H1 (cell line): ENCODE measurements at regions not wholly inside any gene's neighbourhood (a gene's known extent, or its start where the extent isn't known, plus 50 kb on each side); places are given as distances from the start of the nearest gene placed in this dataset.

Experiments
- EP300 ChIP-seq, 2 experiments: IDR thresholded peaks; 1 replicate in 1 of 2; 2 replicates in 1 of 2; pipeline ENCODE4 v1.6.1; 2011 to 2012; ENCODE audit warnings: low read depth in 2 of 2, low read length in 2 of 2, mild to moderate bottlenecking in 2 of 2, borderline replicate concordance in 1 of 2, inconsistent platforms in 1 of 2, moderate library complexity in 1 of 2
- GTF2F1 ChIP-seq: IDR thresholded peaks from 2 replicates; pipeline ENCODE4 v1.6.1; 2012; ENCODE audit warnings: low read depth, low read length, improper control_type of control experiment, borderline replicate concordance
- NRF1 ChIP-seq: IDR thresholded peaks from 2 replicates; pipeline ENCODE4 v1.6.1; 2011; ENCODE audit warnings: mild to moderate bottlenecking, low read depth, low read length, improper control_type of control experiment
- POLR2A ChIP-seq, 2 experiments: IDR thresholded peaks; 1 replicate in 1 of 2; 2 replicates in 1 of 2; pipeline ENCODE4 v1.6.1; 2011; ENCODE audit warnings: low read depth in 2 of 2, low read length in 2 of 2, mild to moderate bottlenecking in 2 of 2; ENCODE audit errors: control extremely low read depth in 1 of 2
- SIX5 ChIP-seq: IDR thresholded peaks from 2 replicates; pipeline ENCODE4 v1.6.1; 2011; ENCODE audit warnings: mild to moderate bottlenecking, low read depth, low read length
- TF ChIP-seq, protein P1 (sequence below), 3 experiments: IDR thresholded peaks; 1 replicate in 2 of 3; 2 replicates in 1 of 3; pipeline versions ENCODE4 v1.5.1 to v1.6.1; 2011; ENCODE audit warnings: low read length in 3 of 3, mild to moderate bottlenecking in 3 of 3, inconsistent platforms in 2 of 3, low read depth in 1 of 3, moderate library complexity in 1 of 3; ENCODE audit not compliant: insufficient read depth in 1 of 3; ENCODE audit errors: control extremely low read depth in 1 of 3
- TF ChIP-seq, protein P2 (sequence below): IDR thresholded peaks from 2 replicates; pipeline ENCODE4 v1.6.1; 2011; ENCODE audit warnings: low read length, improper control_type of control experiment

DNA sequence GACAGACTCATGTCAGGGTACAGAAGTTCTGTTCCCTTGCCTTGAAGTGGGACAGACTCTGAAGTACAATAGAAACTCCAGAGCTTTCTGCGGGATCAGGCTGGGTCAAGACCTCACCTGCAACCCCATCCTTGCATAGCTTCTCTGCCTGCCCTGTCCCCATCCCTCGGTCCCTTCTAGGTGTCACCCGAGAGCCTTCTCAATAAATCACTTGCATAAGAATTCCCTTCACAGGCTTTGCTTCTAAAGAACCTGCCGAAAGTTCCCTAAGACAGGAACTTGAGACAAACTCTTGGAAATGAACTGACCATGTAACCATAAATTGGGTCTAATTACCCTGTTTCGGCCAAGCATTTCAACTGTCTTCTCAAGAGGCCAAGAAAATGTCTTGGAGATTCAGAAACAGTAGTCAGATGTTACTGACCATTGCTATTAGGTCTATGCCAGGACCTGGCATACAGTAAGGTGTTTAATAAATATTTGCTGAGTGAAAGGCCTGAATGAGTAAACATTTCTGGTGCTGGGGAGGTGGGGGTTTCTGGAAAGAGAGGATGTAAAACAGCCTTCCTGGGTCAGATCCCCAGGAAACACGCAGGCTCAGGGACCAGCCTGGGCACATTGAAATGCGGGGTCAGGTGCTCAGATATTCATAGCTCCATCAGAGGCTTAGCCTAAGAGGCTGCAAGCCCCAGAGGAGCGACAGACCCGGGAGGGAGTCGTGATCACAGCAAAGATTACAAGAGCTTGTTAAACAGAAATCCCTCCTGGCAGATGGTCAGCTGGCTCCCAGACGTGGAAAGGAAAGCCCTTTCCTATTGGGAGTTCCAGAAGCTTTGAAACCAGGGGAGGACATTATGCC is 226.2 kb upstream of the LHX5 start:
- TF ChIP-seq, protein P1, sequence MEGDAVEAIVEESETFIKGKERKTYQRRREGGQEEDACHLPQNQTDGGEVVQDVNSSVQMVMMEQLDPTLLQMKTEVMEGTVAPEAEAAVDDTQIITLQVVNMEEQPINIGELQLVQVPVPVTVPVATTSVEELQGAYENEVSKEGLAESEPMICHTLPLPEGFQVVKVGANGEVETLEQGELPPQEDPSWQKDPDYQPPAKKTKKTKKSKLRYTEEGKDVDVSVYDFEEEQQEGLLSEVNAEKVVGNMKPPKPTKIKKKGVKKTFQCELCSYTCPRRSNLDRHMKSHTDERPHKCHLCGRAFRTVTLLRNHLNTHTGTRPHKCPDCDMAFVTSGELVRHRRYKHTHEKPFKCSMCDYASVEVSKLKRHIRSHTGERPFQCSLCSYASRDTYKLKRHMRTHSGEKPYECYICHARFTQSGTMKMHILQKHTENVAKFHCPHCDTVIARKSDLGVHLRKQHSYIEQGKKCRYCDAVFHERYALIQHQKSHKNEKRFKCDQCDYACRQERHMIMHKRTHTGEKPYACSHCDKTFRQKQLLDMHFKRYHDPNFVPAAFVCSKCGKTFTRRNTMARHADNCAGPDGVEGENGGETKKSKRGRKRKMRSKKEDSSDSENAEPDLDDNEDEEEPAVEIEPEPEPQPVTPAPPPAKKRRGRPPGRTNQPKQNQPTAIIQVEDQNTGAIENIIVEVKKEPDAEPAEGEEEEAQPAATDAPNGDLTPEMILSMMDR (IDR thresholded peaks at IDR 0.05; ENCODE audit: control extremely low read depth in 1 of 3, insufficient read depth in 1 of 3, low read depth in 1 of 3, low read length in 3 of 3) = no peak
- no peak for TF ChIP-seq EP300 (IDR thresholded peaks at IDR 0.05; ENCODE audit: borderline replicate concordance in 1 of 2, low read depth in 2 of 2, low read length in 2 of 2)
- TF ChIP-seq, protein P2, sequence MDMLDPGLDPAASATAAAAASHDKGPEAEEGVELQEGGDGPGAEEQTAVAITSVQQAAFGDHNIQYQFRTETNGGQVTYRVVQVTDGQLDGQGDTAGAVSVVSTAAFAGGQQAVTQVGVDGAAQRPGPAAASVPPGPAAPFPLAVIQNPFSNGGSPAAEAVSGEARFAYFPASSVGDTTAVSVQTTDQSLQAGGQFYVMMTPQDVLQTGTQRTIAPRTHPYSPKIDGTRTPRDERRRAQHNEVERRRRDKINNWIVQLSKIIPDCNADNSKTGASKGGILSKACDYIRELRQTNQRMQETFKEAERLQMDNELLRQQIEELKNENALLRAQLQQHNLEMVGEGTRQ = no peak
- TF ChIP-seq POLR2A (IDR thresholded peaks at IDR 0.05; ENCODE audit: control extremely low read depth in 1 of 2, low read depth in 2 of 2, low read length in 2 of 2) = no peak
- no peak for TF ChIP-seq NRF1
- no peak for TF ChIP-seq SIX5
- TF ChIP-seq GTF2F1 = no peak
